Glomerular endothelial cell (primary cell): ENCODE measurements at regions not wholly inside any gene's neighbourhood (a gene's known extent, or its start where the extent isn't known, plus 50 kb on each side); places are given as distances from the start of the nearest gene placed in this dataset.

Experiments used
- DNase-seq: peaks from one replicate; pipeline ENCODE4 v3.0.0-alpha.2; 2011; ENCODE audit warnings: low read depth, low spot score; ENCODE audit errors: extremely low read depth

GRCh38 chr6:41469156-41470028, 76.8 kb upstream of the FOXP4 start:
- DNase-seq: no peak

GRCh38 chr6:41470029-41470330, 76.2 kb upstream of the FOXP4 start:
- DNase-seq: no peak

GRCh38 chr6:41470331-41471063, 75.7 kb upstream of the FOXP4 start:
- no peak for DNase-seq

GRCh38 chr6:41471064-41471895, 74.9 kb upstream of the FOXP4 start:
- DNase-seq: no peak

- DNase-seq: no peak
Measured at GRCh38 chr6:41474213-41474933, 71.8 kb upstream of the FOXP4 start.

- no peak for DNase-seq
Measured at GRCh38 chr6:41475164-41475563, 71.0 kb upstream of the FOXP4 start.

- no peak for DNase-seq
Measured at GRCh38 chr6:41475737-41476357, 70.3 kb upstream of the FOXP4 start.

GRCh38 chr6:41476401-41476800, 69.8 kb upstream of the FOXP4 start:
- no peak for DNase-seq

- DNase-seq: no peak
Measured at GRCh38 chr6:41477572-41477971, 68.6 kb upstream of the FOXP4 start.

- DNase-seq: no peak
Measured at GRCh38 chr6:41483943-41484342, 62.2 kb upstream of the FOXP4 start.

- no peak for DNase-seq
Measured at GRCh38 chr6:41487860-41488432, 58.2 kb upstream of the FOXP4 start.

GRCh38 chr6:41488433-41489119, 57.6 kb upstream of the FOXP4 start:
- no peak for DNase-seq

- DNase-seq: no peak
Measured at GRCh38 chr6:41489120-41489851, 56.9 kb upstream of the FOXP4 start.

GRCh38 chr6:41492261-41492891, 53.8 kb upstream of the FOXP4 start:
- no peak for DNase-seq

GRCh38 chr6:41494212-41495110, 51.7 kb upstream of the FOXP4 start:
- no peak for DNase-seq
